GM12878 (cell line): ENCODE measurements at regions not wholly inside any gene's neighbourhood (a gene's known extent, or its start where the extent isn't known, plus 50 kb on each side); places are given as distances from the start of the nearest gene placed in this dataset.
"Not testable (repeated sequence)": the region's sequence is repeated elsewhere in the genome, so short reads cannot be mapped to it uniquely, and the experiment has no call there.

ENCODE experiments used
- ATF7 ChIP-seq: fragments of 450-650 bp; IDR thresholded peaks from 2 replicates; pipeline ENCODE4 v1.6.1; 2016; ENCODE audit warnings: low read depth, mild to moderate bottlenecking
- CTCF ChIP-seq, 3 experiments: IDR thresholded peaks in 2 of 3; conservative IDR thresholded peaks in 1 of 3; 2 replicates each; pipeline ENCODE4 v1.5.1; 2011; ENCODE audit warnings: low read depth in 3 of 3, low read length in 3 of 3, mild to moderate bottlenecking in 3 of 3, control low read depth in 2 of 3, moderate library complexity in 2 of 3, inconsistent platforms in 1 of 3, mixed read lengths in 1 of 3; ENCODE audit not compliant: control insufficient read depth in 2 of 3, insufficient read depth in 1 of 3; ENCODE audit errors: extremely low read depth in 1 of 3
- EZH2 ChIP-seq: IDR thresholded peaks from 2 replicates; pipeline ENCODE4 v1.6.1; 2012; ENCODE audit warnings: low read depth, mild to moderate bottlenecking, control low read depth, inconsistent platforms, low read length, borderline replicate concordance; ENCODE audit not compliant: control insufficient read depth
- JUND ChIP-seq: IDR thresholded peaks from 2 replicates; pipeline ENCODE4 v1.6.1; 2012; ENCODE audit warnings: low read depth, mild to moderate bottlenecking, low read length, improper control_type of control experiment, moderate library complexity
- MXI1 ChIP-seq: fragments of 150-350 bp; IDR thresholded peaks from 2 replicates; pipeline ENCODE4 v1.6.1; 2011; ENCODE audit warnings: low read depth, mild to moderate bottlenecking, inconsistent platforms, low read length, improper control_type of control experiment
- RAD21 ChIP-seq: IDR thresholded peaks from 2 replicates; pipeline ENCODE4 v1.6.1; 2011; ENCODE audit warnings: mild to moderate bottlenecking, low read depth, low read length, moderate library complexity; ENCODE audit not compliant: insufficient read depth
- SUZ12 ChIP-seq: fragments of 200-600 bp; sonication (generic); IDR thresholded peaks from one replicate; pipeline ENCODE4 v1.6.1; 2018; ENCODE audit warnings: antibody characterized with exemption, mild to moderate bottlenecking; ENCODE audit not compliant: unreplicated experiment
- TBL1XR1 ChIP-seq: IDR thresholded peaks from 2 replicates; pipeline ENCODE4 v1.6.1; 2012; ENCODE audit warnings: low read depth, low read length, improper control_type of control experiment
- ZBTB4 ChIP-seq: fragments of 450-650 bp; formaldehyde crosslinking; IDR thresholded peaks from 2 replicates; pipeline ENCODE4 v1.4.0; 2022; ENCODE audit warnings: mild to moderate bottlenecking, moderate library complexity
- ZNF384 ChIP-seq: IDR thresholded peaks from 2 replicates; pipeline ENCODE4 v1.6.1; 2012; ENCODE audit warnings: low read depth, mild to moderate bottlenecking, low read length, improper control_type of control experiment, borderline replicate concordance

- not testable (repeated sequence) for TF ChIP-seq SUZ12; ZBTB4; TBL1XR1; ATF7; CTCF (IDR thresholded peaks at IDR 0.05 in 2 of 3, conservative IDR thresholded peaks at IDR 0.05 in 1 of 3; ENCODE audit: control insufficient read depth in 2 of 3, extremely low read depth in 1 of 3, insufficient read depth in 1 of 3, low read depth in 3 of 3, low read length in 3 of 3); JUND; RAD21; MXI1; EZH2; ZNF384
Measured at GRCh38 chr21:24419641-24420040, 1187.6 kb downstream of the MRPL39 start.
